HG03521 (cell line): ENCODE measurements at regions not wholly inside any gene's neighbourhood (a gene's known extent, or its start where the extent isn't known, plus 50 kb on each side); places are given as distances from the start of the nearest gene placed in this dataset.
"Not testable (repeated sequence)": the region's sequence is repeated elsewhere in the genome, so short reads cannot be mapped to it uniquely, and the experiment has no call there.

Source experiments
- ATAC-seq: cut with Tn5 transposase; IDR thresholded peaks from one replicate; pipeline ENCODE4 v1.9.1; 2021; ENCODE audit warnings: mild to moderate bottlenecking, moderate library complexity; ENCODE audit not compliant: unreplicated experiment

GRCh38 chr11:43194459-43194858, 117.3 kb upstream of the API5 start:
- ATAC-seq = not testable (repeated sequence)

- ATAC-seq = no peak
Observed at GRCh38 chr11:43197379-43197778, 114.4 kb upstream of the API5 start.

- no peak for ATAC-seq
Observed at GRCh38 chr11:43200031-43200430, 111.8 kb upstream of the API5 start.

DNA sequence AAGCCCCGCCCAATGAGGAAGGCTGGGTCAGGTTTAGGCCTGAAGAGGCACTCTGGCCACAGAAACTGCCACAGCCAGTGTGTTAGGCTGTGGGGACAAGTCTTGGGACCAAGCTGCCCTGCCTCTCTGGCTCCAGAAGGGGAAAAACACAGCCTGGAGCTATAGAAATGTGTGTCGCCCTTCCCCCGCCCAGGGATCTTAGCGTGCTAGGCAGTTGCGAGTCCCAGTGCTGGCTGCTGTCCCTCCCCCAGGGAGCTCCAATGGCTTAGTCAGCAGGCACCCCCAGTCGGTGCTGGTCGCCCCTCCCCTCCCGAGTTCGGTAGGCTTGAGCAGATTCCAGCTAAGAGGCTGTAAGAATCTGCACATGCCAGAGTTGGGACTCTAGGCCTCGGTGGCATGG, 99.5 kb upstream of the API5 start:
- no peak for ATAC-seq

GRCh38 chr11:43214471-43214870, 97.3 kb upstream of the API5 start:
- no peak for ATAC-seq

DNA sequence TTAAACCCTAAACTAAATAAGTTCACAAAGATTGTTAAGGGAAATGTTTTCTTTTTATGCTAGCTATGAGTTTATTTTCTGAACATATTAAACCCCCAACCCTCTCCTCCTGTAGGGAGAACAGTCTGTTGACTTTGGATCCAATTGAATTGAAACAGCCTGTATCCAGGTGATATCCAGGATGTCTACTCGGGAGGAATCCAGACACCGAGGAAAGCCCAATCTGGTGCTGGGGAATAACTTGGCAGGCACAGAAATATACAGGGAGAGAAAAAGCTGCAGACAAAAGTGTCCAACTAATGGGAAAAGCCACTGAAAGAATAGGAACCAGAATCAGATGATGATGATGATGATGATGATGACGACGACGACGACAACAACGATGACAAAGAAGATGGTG, 93.9 kb upstream of the API5 start:
- no peak for ATAC-seq

GRCh38 chr11:43222215-43222614, 89.6 kb upstream of the API5 start:
- no peak for ATAC-seq

DNA sequence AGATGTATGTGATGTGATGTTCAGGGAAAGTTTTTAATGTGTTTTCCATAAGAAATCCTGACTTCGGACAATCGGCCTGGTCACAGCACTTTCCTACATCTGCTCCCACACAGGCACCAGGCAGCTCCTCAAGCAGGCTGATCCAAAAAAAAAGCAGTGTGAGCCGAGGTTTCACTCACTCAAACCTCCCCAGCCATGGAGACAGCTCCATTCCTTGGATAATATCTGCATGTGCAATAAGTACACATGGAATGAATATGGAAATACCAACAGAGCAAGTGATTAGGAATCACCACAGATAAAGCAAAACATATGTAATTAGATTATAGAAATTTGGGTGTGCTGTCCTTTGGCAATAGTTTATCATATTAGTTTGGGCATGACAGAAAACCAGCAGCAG, 88.8 kb upstream of the API5 start:
- ATAC-seq = no peak

DNA sequence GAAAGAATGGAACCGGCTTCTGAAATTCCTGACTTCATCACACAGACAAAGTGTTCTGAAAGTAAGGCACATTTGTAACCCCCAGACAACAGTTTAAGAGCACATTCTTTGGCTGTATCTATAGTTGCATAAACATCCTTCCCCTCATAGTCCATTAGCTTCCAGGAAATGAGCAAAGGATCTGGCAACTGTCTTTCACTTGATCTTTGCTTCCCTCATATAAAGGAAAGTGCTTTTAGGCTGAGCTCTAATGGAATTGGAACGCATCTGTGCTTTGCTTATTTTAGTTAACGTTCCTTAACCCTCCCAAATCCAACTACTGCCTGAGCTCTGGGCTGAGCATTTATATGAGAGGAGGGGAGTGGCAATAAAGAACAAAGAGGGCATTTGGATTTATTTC, 76.9 kb upstream of the API5 start:
- ATAC-seq = no peak

DNA sequence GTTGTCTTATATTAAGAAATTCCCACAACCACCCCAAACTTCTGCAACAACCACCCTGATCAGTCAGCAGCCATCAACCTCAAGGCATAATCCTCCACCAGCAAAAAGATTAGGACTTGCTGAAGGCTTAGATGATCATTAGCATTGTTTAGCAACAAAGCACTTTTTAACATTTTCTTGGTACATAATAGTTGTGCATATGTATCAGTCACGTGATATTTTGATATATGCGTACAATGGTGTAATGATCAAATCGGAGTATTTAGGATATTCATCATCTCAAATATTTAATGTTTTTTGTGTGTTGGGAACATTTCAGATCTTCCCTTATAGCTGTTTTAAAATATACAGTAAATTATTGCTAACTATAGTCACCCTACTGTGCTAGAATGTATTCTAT, 73.5 kb upstream of the API5 start:
- ATAC-seq = no peak

DNA sequence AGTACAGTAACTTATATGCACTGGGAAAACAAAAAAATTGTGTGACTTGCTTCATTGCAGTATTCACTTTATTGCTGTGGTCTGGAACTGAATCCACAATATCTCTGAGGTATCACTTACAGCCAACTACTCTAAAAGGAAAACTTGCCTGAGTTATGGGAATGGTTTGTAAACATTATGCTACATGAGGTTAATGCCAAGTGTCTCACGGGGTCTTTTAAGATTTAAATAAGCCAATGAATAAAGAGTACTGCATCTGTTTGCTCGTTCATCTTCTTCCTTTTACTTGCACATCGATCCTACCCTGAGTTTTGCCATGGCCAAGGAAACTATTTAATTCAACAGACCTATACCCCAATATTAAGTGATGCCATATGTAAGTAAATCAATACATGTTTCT, 72.0 kb upstream of the API5 start:
- no peak for ATAC-seq

GRCh38 chr11:43242401-43242800, 69.4 kb upstream of the API5 start:
- no peak for ATAC-seq

GRCh38 chr11:43243927-43244326, 67.9 kb upstream of the API5 start:
- ATAC-seq = no peak

DNA sequence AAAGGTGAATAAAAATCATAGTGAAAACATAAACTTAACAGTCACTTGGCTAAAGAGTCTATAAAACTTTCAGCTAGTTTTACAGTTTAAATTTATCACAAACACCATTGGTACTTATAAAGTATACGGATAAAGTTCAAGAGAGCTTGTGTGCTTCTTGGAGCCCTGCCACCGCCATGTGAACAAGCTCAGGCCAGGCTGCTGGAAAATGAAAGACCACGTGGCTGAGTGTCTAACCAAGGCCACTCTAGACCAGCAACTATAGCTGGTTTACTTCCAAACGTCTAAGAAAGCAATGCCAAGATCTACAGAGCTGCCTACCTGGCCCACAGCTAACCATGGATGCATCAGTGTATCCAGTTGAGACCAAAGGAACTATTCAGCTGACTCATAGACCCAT, 66.3 kb upstream of the API5 start:
- ATAC-seq = no peak

DNA sequence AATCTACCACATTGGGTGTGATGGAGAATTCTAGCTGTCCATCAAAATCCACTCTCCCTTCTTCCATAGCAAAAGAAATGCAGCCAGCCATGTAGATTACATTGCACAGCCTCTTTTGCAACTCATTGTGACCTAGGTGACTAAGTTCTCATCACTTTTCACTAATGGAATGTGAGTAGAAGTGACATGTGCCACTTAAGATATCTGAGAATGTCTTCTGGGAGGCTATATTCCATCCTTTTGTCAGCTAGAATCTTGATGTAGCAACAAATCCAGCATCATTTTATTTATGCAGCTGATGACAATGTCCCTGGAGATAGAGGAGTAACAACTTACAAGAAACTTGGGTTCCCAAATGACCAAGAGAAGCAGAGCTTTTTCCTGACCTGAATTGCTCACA, 61.5 kb upstream of the API5 start:
- ATAC-seq = no peak

- no peak for ATAC-seq
Observed at GRCh38 chr11:43261775-43262174, 50.0 kb upstream of the API5 start.
